K562 (cell line): ENCODE measurements at regions not wholly inside any gene's neighbourhood (a gene's known extent, or its start where the extent isn't known, plus 50 kb on each side); places are given as distances from the start of the nearest gene placed in this dataset.

ENCODE experiments used
- ATAC-seq: fragments of 200-7000 bp; cut with Tn5 transposase; 3 replicates; pipeline ENCODE4 v1.9.1; 2020; ENCODE audit warnings: moderate library complexity
- BruUV-seq: library from RNA; stranded (reverse); fragments of 400-500 nt; replicated peaks from 2 replicates; lab custom pipeline; 2021; lab: Mats Ljungman, UMichigan
- CTCF ChIA-PET: fragments of 300-600 bp; formaldehyde crosslinking; extraction: SDS; loops from one replicate; lab custom pipeline; 2021; ENCODE audit warnings: low intra/inter-chr PET ratio; lab: Yijun Ruan, JAX
- POLR2A ChIA-PET: fragments of 300-600, 350-650 bp; sonication (Branson Sonifier 250); formaldehyde crosslinking; extraction: SDS; loops from one replicate; lab custom pipeline; 2021; ENCODE audit warnings: antibody characterized with exemption, inconsistent platforms; lab: Yijun Ruan, JAX
- DNase-seq, 4 experiments: peaks; one replicate each; pipeline versions ENCODE4 v3.0.0 to v3.0.0-alpha.2; 2011 to 2018; ENCODE audit warnings: low spot score in 3 of 4, mixed read lengths in 3 of 4; ENCODE audit errors: extremely low read depth in 1 of 4
- FAIRE-seq: peaks from 2 replicates; lab custom pipeline; 2011; peaks lifted over from hg19 to GRCh38; lab: Jason Lieb, UNC
- H2AFZ ChIP-seq: 2 replicates; pipeline ENCODE4 v1.6.0; 2011; ENCODE audit warnings: low read depth, low read length, control low read depth, inconsistent platforms
- H3K27ac ChIP-seq: fragments of 200-600 bp; 3 replicates; pipeline ENCODE4 v1.8.0; 2011; ENCODE audit warnings: low read depth, mild to moderate bottlenecking, control low read depth, inconsistent platforms, low read length, moderate library complexity, mixed read lengths; ENCODE audit errors: extremely low read depth
- H3K27me3 ChIP-seq, 2 experiments: fragments of 300-600 bp in 1 of 2; 2 replicates in 1 of 2; 3 replicates in 1 of 2; pipeline versions ENCODE4 v1.6.0 to v1.8.0; 2011; ENCODE audit warnings: inconsistent platforms in 2 of 2, low read length in 2 of 2, mild to moderate bottlenecking in 1 of 2, mixed read lengths in 1 of 2, moderate library complexity in 1 of 2; ENCODE audit not compliant: control insufficient read depth in 2 of 2, insufficient read depth in 2 of 2
- H3K36me3 ChIP-seq: fragments of 300-600 bp; 3 replicates; pipeline ENCODE4 v1.8.0; 2011; ENCODE audit warnings: mild to moderate bottlenecking, low read length, inconsistent platforms; ENCODE audit not compliant: control insufficient read depth, insufficient read depth
- H3K4me1 ChIP-seq, 2 experiments: fragments of 200-600 bp in 1 of 2; replicated peaks in 1 of 2; 2 replicates in 1 of 2; 3 replicates in 1 of 2; pipeline versions ENCODE4 v1.5.1 to v1.8.0; 2011; ENCODE audit warnings: inconsistent platforms in 2 of 2, low read length in 2 of 2, mild to moderate bottlenecking in 1 of 2, mixed read lengths in 1 of 2, moderate library complexity in 1 of 2; ENCODE audit not compliant: control insufficient read depth in 2 of 2, insufficient read depth in 2 of 2
- H3K4me2 ChIP-seq: 2 replicates; pipeline ENCODE4 v1.6.1; 2011; ENCODE audit warnings: low read length, control low read depth, inconsistent platforms, mixed read lengths; ENCODE audit not compliant: insufficient read depth
- H3K4me3 ChIP-seq: fragments of 200-600 bp; sonication (generic), shearing (Covaris generic); 2 replicates; pipeline ENCODE4 v1.5.1; 2016; ENCODE audit warnings: control low read depth, inconsistent platforms
- H3K79me2 ChIP-seq: fragments of 200-600 bp; 3 replicates; pipeline ENCODE4 v1.8.0; 2011; ENCODE audit warnings: low read length, inconsistent platforms; ENCODE audit not compliant: control insufficient read depth, insufficient read depth
- H3K9ac ChIP-seq, 2 experiments: 2 replicates each; pipeline versions ENCODE4 v1.6.0 to v1.6.1; 2011; ENCODE audit warnings: low read depth in 2 of 2, low read length in 2 of 2, control low read depth in 1 of 2, inconsistent platforms in 1 of 2, mild to moderate bottlenecking in 1 of 2, mixed read lengths in 1 of 2; ENCODE audit not compliant: insufficient read depth in 1 of 2
- H3K9me1 ChIP-seq: one replicate; pipeline ENCODE4 v1.6.0; 2011; ENCODE audit warnings: inconsistent platforms, mild to moderate bottlenecking, low read length, moderate library complexity; ENCODE audit not compliant: control insufficient read depth, insufficient read depth
- H3K9me3 ChIP-seq: replicated peaks from 2 replicates; pipeline ENCODE4 v1.5.1; 2011; ENCODE audit warnings: low read depth, low read length, inconsistent platforms; ENCODE audit not compliant: control insufficient read depth, insufficient read depth
- H4K20me1 ChIP-seq: replicated peaks from 2 replicates; pipeline ENCODE4 v1.6.1; 2011; ENCODE audit warnings: low read length, inconsistent platforms, mixed read lengths; ENCODE audit not compliant: control insufficient read depth, insufficient read depth
- ARID4B ChIP-seq: sonication (generic); formaldehyde crosslinking; IDR thresholded peaks from 2 replicates; pipeline ENCODE4 v1.8.0; 2022; ENCODE audit warnings: mild to moderate bottlenecking, missing genetic modification reagents
- BCOR ChIP-seq: fragments of 450-650 bp; IDR thresholded peaks from 2 replicates; pipeline ENCODE4 v1.6.1; 2016
- GATAD2A ChIP-seq: fragments of 450-650 bp; IDR thresholded peaks from 2 replicates; pipeline ENCODE4 v1.6.1; 2017
- MLX ChIP-seq, 2 experiments: fragments of 450-650 bp in 1 of 2; sonication (generic) in 1 of 2; formaldehyde crosslinking; conservative IDR thresholded peaks; 2 replicates each; pipeline versions ENCODE4 v1.4.0 to v1.8.1; 2020 to 2022; ENCODE audit warnings: mild to moderate bottlenecking in 1 of 2, missing genetic modification reagents in 1 of 2
- NCOA4 ChIP-seq: fragments of 450-650 bp; IDR thresholded peaks from 2 replicates; pipeline ENCODE4 v1.6.1; 2018; ENCODE audit warnings: mild to moderate bottlenecking; ENCODE audit not compliant: partially characterized antibody
- NFIX ChIP-seq: fragments of 250-450 bp; sonication (Bioruptor Pico); IDR thresholded peaks from 2 replicates; pipeline ENCODE4 v1.4.0; 2020; ENCODE audit warnings: low read depth, mild to moderate bottlenecking, moderate library complexity
- ZNF124 ChIP-seq: sonication (generic); formaldehyde crosslinking; IDR thresholded peaks from 2 replicates; pipeline ENCODE4 v1.8.1; 2022; ENCODE audit warnings: missing genetic modification reagents
- ZNF140 ChIP-seq: fragments of 250-450 bp; sonication (Bioruptor Pico); IDR thresholded peaks from 2 replicates; pipeline ENCODE4 v1.8.0; 2021; ENCODE audit warnings: moderate library complexity, mild to moderate bottlenecking, inconsistent platforms
- WGBS: fragments of 100-300 bp; shearing (Covaris generic); methylation state at CpG from one replicate; pipeline ENCODE4 v1.1.6; 2016; ENCODE audit warnings: low coverage, mixed read lengths; ENCODE audit not compliant: insufficient coverage; ENCODE audit errors: missing lambda C conversion rate; 5-methylcytosine and 5-hydroxymethylcytosine counted together
- in situ Hi-C: fragments of 300-500 bp; cut with MboI; formaldehyde crosslinking; loops from 4 replicates; pipeline ENCODE4 v1.15.0; 2018; ENCODE audit warnings: inconsistent platforms, mixed read lengths
- intact Hi-C: fragments of 100-400 bp; cut with micrococcal nuclease; formaldehyde crosslinking; loops from 2 replicates; pipeline ENCODE4 v1.14.2; 2022

- intact Hi-C loops: no loop called here
- no peak for DNase-seq
- no TSS peak for BruUV-seq
Measured at GRCh38 chr22:22952531-22953280, 65.1 kb downstream of the IGLL5 start.

More at GRCh38 chr22:22952531-22953280, 65.1 kb downstream of the IGLL5 start:
- peaks cover 7 to 29% of the 10 kb centered on the region in 2 experiments; a peak in 3 of 5 replicates for H3K27me3 ChIP-seq
- in situ Hi-C loops: loop anchor here (5.0 to 25.0 kb wide), 3 partner anchors 435 to 635 kb away; partner anchors contain the start of gene IGLL1
- no peak for TF ChIP-seq ZNF140 (CRISPR knock-in tag)
- no peak for TF ChIP-seq BCOR
- TF ChIP-seq NCOA4: no peak
- TF ChIP-seq NFIX: no peak
- TF ChIP-seq ARID4B (CRISPR knock-in tag): no peak
- TF ChIP-seq ZNF124 (CRISPR knock-in tag): no peak
- no peak for TF ChIP-seq GATAD2A
- 0 out of 4 replicates have a peak, but pooled peaks of 1 of the 2 experiments have one; percentile 34 for TF ChIP-seq MLX (CRISPR knock-in tag; conservative IDR thresholded peaks at IDR 0.05)
- TF ChIP-seq, all 486 proteins: peak for 1
- POLR2A ChIA-PET: interaction anchor here (0.7 to 2.8 kb wide), 6 partner anchors 11 to 189 kb away, joined by 3 to 17 read pairs (median 4); no protein-coding TSS in a partner anchor
- WGBS: 1% methylated on average over 6 of the region's 6 CpGs
- CTCF ChIA-PET: interaction anchor here (0.7 to 6.2 kb wide), 10 partner anchors 10 to 329 kb away, joined by 3 to 83 read pairs (median 4); no protein-coding TSS in a partner anchor
- Histone ChIP-seq H3K9me1 (no peaks in the 10 kb centered on the region), H3K9ac (no peak overlapping the region), H3K36me3 (no peaks in the 10 kb centered on the region), H3K4me3 (no peak overlapping the region), H3K27ac (no peak overlapping the region), H2AFZ (no peak overlapping the region), H3K4me2 (no peak overlapping the region), H3K9me3 (no peaks in the 10 kb centered on the region), H3K4me1 (no peaks in the 10 kb centered on the region), H3K79me2 (no peaks in the 10 kb centered on the region), H4K20me1 (peaks cover 32% of the 10 kb centered on the region)
- no peak for ATAC-seq
- no peak for FAIRE-seq
